GM21381 (cell line): ENCODE measurements at regions not wholly inside any gene's neighbourhood (a gene's known extent, or its start where the extent isn't known, plus 50 kb on each side); places are given as distances from the start of the nearest gene placed in this dataset.
A peak's percentile ranks its signal among the peaks of the same experiment; 100 is the strongest.

Experiments
- ATAC-seq: cut with Tn5 transposase; IDR thresholded peaks from one replicate; pipeline ENCODE4 v1.9.1; 2021; ENCODE audit warnings: mild to moderate bottlenecking, moderate library complexity; ENCODE audit not compliant: unreplicated experiment

- no peak for ATAC-seq
Observed at GRCh38 chr4:145347684-145348083, 134.0 kb upstream of the SMAD1 start.

- ATAC-seq = no peak
Observed at GRCh38 chr4:145346081-145346480, 135.6 kb upstream of the SMAD1 start.

DNA sequence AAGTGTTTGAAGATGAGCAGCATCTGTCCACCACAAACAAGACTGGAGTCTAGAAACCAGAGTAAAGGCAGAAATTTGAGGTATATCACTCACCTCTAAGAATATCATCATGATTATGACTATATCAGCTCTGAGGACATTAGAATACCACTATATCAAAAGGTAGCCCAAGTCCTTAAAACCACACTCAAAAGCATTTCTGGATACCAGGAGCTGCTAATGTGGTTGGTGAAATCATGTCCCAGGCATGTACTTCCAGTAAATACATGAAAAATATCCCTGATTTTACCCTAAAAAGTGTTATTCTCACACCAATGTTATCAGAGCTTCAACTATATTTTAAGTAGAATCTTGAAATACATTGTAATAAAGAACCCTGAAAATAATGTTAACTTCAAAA lies 136.3 kb upstream of the SMAD1 start:
- no peak for ATAC-seq

GRCh38 chr4:145341381-145341780 lies 140.3 kb upstream of the SMAD1 start:
- ATAC-seq = no peak

- ATAC-seq = no peak
Observed at GRCh38 chr4:145340071-145340675, 141.5 kb upstream of the SMAD1 start.

GRCh38 chr4:145339075-145339725 lies 142.5 kb upstream of the SMAD1 start:
- no peak for ATAC-seq

- ATAC-seq = no peak
Observed at GRCh38 chr4:145338568-145338967, 143.1 kb upstream of the SMAD1 start.

DNA sequence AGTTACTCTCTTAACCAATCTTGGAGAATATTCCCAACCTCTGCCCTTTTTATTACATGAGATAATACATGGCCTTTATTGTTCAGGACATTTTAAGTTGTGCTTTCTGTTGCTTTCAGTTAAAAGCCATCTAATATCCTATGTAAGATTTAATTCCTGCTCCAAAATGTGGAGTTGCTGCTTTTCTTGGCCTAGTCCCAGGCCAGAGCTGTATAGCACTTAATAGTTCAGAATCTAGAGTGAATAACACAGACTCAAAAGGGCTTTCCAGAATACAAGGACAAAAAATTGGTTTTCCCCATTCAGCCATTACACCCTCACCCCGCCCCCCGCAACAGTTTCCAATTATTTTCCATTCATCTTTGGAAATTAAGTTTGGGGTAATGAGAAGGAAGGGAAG lies 144.3 kb upstream of the SMAD1 start:
- no peak for ATAC-seq

DNA sequence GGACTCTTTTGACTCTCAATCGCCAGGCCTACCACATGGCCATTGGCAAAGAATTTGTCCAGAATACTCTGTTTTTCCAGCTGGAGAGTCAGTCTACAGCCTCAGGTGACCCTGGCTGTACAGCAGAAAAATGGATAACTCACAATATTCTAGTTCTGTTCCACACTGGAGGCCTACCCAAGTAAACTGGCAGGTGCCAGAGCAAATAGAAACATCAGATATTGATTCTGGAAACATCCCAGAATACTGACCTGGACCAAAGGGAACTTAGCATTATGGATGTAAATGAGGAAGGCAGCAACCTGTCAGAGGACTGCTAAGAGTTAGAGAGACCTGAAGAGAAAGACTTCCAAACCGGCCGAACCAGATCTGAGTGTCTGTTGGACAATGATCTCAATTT lies 147.9 kb upstream of the SMAD1 start:
- no peak for ATAC-seq

GRCh38 chr4:145326491-145326890 lies 146.1 kb upstream of the OTUD4 start:
- no peak for ATAC-seq

- ATAC-seq = no peak
Observed at GRCh38 chr4:145324161-145324560, 143.8 kb upstream of the OTUD4 start.

GRCh38 chr4:145320294-145320693 lies 139.9 kb upstream of the OTUD4 start:
- ATAC-seq = no peak

DNA sequence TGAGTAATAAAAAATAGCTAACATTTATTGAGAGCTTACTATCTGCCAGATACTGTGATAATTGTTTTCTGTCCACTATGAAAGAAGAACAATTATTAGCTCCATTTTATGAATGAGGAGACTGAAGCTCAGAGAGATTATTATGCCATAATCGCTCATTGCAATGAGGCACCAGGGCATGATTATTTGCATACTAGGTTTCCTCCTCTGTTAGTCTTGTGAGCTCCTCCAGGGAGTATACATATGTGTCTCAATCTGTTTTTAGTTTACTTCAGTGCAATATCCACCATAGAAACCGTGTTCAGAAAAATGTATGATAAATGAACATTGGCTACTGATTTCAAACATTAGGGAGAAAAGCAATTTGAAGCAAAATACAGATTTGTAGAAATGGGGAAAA lies 139.4 kb upstream of the OTUD4 start:
- ATAC-seq = no peak

- ATAC-seq = no peak
Observed at GRCh38 chr4:145316897-145317574, 136.6 kb upstream of the OTUD4 start.

DNA sequence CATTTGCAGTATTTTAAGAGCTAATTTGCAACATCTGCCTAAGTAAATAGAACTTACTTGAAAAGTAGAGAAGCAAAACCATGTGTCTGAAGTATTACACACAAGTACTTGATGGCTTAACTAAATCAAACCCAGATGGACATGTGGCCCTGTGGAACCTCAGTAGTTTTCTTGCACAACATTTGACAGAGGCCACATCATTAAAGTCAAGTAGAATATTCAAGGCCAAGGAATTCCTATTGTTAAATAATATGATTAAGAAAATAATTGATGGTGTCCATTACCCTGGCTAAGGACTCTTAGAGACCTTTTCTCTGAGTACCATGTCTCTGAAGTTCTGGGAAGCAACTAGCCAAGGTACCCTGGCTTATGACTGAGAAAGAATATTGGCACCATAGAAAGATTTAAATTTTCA lies 135.4 kb upstream of the OTUD4 start:
- ATAC-seq = no peak

GRCh38 chr4:145308598-145308997 lies 128.2 kb upstream of the OTUD4 start:
- no peak for ATAC-seq

DNA sequence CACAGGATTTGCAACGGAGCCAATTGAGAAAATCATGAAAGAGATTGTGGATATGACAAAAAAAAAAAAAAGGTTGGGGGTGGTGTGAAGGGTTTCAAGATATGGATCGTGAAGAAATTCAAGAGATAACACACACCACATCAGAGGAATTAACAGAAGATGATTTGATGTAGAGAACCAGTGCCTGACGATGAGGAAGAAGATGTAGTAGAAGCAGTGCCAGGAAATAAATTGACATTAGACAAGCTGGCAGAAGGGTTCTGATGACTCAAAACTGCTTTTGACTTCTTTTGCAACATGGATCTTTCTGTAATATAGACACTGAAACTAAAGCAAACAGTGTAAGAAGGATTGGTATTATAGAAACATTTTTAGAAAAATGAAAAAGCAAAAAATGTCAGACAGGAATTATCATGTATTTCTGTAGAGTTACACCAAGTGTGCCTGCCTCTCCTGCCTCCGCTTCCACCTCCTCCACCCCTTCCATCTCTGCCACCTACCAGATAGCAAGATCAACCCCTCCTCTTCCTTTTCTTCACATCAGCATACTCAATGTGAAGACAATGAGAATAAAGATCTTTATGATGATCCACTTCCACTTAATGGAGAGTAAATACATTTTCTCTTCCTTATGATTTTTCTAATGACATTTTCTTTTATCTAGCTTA lies 127.5 kb upstream of the OTUD4 start:
- no peak for ATAC-seq

DNA sequence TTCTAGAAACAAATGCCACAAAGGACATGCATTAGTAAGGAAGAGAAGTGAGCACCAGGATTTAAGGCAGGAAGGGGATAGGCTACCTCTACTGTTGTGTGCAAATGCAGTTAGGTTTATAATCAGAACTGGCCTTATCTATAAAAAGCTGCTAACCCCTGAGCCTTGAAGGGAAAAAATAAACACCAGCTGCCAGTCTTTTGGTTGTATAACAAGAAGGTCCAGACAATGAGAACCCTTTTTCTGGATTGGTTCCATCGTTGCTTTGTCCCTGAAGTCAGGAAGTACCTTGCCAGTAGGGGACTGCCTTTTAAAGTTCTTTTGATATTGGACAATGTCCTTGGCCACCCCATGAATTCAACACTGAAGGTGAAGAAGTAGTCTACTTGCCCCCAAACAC lies 126.7 kb upstream of the OTUD4 start:
- no peak for ATAC-seq

GRCh38 chr4:145302725-145303124 lies 122.3 kb upstream of the OTUD4 start:
- no peak for ATAC-seq

DNA sequence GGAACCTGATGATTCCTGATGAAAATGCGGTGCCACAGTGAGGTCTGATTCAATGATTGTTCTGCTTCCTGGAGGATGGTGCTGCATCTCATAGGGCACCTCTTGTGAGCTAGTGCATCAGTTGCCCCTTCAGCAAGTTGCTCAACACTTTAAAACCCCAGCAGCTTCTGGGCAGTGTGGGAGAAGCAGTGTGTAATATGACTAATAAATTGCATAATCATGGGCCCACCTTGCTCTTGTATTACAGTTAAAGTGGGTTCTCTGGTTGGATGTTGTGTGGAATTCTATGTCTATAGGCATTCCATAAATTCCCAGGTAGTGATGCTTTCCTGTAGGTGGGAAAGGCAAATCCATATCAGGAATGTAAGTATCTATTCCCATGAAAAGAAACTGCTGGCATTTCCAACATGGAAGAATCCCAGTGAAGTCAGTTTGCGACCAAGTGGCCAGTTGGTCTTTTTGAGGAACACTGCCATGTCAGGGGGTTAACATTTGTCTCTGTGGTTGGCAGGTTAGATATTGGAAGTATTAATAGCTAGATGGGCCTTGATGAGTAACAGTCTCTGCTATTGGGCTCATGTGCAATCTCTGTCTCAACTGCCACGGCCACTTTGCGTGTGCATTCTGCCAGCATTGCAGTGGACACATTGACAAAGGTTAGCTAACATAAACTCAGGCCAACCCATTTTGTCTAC lies 121.1 kb upstream of the OTUD4 start:
- ATAC-seq = no peak

GRCh38 chr4:145299380-145300076 lies 119.1 kb upstream of the OTUD4 start:
- peak; percentile 90 for ATAC-seq
